ENCODE measurements at regions not wholly inside any gene's neighbourhood (a gene's known extent, or its start where the extent isn't known, plus 50 kb on each side); places are given as distances from the start of the nearest gene placed in this dataset.

DNA sequence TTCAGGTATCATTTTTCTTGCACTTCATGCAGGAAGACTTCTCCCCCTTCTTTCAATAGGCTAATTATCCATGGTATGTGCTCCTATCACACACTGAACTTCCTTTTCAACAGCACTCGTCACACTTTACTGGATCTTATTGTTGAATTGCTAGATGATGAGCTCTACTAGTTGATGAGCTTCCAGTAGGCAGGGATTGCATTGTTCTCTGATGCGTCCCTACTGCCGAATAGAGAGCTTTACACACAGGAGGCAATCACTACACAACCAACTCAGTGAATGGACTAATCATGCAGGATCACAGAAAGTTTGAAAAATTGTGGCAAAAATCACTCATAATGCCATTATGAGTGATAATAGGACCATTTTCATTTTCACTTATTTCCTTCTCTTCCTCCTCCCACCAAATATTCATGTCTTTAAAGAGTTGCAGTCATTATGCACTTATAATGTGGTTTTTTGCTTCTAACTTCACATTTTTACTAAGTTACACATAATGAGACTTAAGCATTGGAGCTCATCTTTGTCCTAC lies 128.1 kb upstream of the ZNF648 start:
- TF ChIP-seq, protein P1, sequence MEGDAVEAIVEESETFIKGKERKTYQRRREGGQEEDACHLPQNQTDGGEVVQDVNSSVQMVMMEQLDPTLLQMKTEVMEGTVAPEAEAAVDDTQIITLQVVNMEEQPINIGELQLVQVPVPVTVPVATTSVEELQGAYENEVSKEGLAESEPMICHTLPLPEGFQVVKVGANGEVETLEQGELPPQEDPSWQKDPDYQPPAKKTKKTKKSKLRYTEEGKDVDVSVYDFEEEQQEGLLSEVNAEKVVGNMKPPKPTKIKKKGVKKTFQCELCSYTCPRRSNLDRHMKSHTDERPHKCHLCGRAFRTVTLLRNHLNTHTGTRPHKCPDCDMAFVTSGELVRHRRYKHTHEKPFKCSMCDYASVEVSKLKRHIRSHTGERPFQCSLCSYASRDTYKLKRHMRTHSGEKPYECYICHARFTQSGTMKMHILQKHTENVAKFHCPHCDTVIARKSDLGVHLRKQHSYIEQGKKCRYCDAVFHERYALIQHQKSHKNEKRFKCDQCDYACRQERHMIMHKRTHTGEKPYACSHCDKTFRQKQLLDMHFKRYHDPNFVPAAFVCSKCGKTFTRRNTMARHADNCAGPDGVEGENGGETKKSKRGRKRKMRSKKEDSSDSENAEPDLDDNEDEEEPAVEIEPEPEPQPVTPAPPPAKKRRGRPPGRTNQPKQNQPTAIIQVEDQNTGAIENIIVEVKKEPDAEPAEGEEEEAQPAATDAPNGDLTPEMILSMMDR (IDR thresholded peaks at IDR 0.05), result no peak
- TF ChIP-seq EP300 (IDR thresholded peaks at IDR 0.05), result no peak

All from upper lobe of left lung (tissue), 4 donors.